ENCODE measurements at regions not wholly inside any gene's neighbourhood (a gene's known extent, or its start where the extent isn't known, plus 50 kb on each side); places are given as distances from the start of the nearest gene placed in this dataset.

DNA sequence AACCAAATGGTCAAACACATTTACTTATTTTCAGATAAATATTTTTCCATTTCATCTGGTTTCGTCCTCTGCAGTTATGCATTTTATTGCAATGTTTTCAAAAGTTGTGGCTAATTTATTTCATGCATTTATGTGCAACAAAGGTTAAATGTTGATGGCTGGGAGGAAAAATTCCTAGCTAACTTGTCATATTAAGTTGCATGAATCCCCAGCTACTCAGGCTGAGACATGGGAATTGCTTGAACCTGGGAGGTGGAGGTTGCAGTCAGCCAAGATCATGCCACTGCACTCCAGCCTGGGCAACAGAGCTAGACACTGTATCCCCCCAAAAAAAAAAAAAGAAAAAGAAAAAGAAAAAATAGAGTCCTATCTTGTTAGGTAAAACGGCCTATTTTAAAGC, 1862.4 kb upstream of the RAG2 start:
- Histone ChIP-seq H3K9me3 (no peaks in the 10 kb centered on the region), H3K27ac (no peak overlapping the region), H3K4me3 (no peak overlapping the region), H3K27me3 (ENCODE audit: low read depth) (no peaks in the 10 kb centered on the region), H3K36me3 (no peaks in the 10 kb centered on the region), H3K4me1 (peaks cover 5% of the 10 kb centered on the region)
- DNase-seq (no peak), ATAC-seq (no peak)
- intact Hi-C loops (cut with DNase I): no loop called here
- TF ChIP-seq, protein P1, sequence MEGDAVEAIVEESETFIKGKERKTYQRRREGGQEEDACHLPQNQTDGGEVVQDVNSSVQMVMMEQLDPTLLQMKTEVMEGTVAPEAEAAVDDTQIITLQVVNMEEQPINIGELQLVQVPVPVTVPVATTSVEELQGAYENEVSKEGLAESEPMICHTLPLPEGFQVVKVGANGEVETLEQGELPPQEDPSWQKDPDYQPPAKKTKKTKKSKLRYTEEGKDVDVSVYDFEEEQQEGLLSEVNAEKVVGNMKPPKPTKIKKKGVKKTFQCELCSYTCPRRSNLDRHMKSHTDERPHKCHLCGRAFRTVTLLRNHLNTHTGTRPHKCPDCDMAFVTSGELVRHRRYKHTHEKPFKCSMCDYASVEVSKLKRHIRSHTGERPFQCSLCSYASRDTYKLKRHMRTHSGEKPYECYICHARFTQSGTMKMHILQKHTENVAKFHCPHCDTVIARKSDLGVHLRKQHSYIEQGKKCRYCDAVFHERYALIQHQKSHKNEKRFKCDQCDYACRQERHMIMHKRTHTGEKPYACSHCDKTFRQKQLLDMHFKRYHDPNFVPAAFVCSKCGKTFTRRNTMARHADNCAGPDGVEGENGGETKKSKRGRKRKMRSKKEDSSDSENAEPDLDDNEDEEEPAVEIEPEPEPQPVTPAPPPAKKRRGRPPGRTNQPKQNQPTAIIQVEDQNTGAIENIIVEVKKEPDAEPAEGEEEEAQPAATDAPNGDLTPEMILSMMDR (IDR thresholded peaks at IDR 0.05): no peak

DNA sequence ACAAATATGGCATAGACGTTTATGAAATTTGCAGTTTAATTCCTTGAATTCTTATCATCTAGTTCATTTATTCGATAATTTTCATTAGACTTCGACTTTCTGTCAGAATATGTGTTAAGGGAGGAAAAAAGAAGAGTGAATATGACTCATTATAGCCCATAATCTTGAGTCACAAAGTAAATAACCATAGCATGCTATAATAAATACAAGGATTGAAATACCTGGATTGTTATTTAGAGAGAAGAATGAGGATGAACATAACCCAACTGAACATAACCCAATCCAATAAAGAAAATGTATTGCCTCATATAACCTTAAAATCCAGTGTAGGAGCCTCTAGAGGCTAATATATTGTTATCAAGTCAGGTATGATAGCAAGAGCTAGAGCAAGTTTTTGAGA, 1858.3 kb upstream of the RAG2 start:
- TF ChIP-seq, protein P1 (IDR thresholded peaks at IDR 0.05): no peak
- H3K27ac ChIP-seq: no peak overlapping the region
- ATAC-seq: no peak
- no peaks in the 10 kb centered on the region for H3K36me3 ChIP-seq
- peaks cover 4% of the 10 kb centered on the region for H3K4me1 ChIP-seq
- no peak for DNase-seq
- intact Hi-C loops (cut with DNase I): no loop called here
- no peak overlapping the region for H3K4me3 ChIP-seq
- H3K9me3 ChIP-seq: no peaks in the 10 kb centered on the region
- no peaks in the 10 kb centered on the region for H3K27me3 ChIP-seq (ENCODE audit: low read depth)

GRCh38 chr11:38448284-38448683, 1850.2 kb upstream of the RAG2 start:
- Histone ChIP-seq H3K9me3 (no peaks in the 10 kb centered on the region), H3K4me1 (no peaks in the 10 kb centered on the region), H3K27ac (no peak overlapping the region), H3K36me3 (no peaks in the 10 kb centered on the region), H3K27me3 (ENCODE audit: low read depth) (no peaks in the 10 kb centered on the region), H3K4me3 (no peak overlapping the region)
- TF ChIP-seq, protein P1 (IDR thresholded peaks at IDR 0.05): no peak
- DNase-seq (no peak), ATAC-seq (no peak)
- intact Hi-C loops (cut with DNase I): no loop called here

- Histone ChIP-seq H3K27me3 (ENCODE audit: low read depth) (no peaks in the 10 kb centered on the region), H3K4me1 (no peaks in the 10 kb centered on the region), H3K4me3 (no peak overlapping the region), H3K9me3 (no peaks in the 10 kb centered on the region), H3K27ac (no peak overlapping the region), H3K36me3 (no peaks in the 10 kb centered on the region)
- ATAC-seq (no peak), DNase-seq (no peak)
- intact Hi-C loops (cut with DNase I): no loop called here
- TF ChIP-seq, protein P1 (IDR thresholded peaks at IDR 0.05): no peak
Measured at GRCh38 chr11:38446336-38446735, 1848.3 kb upstream of the RAG2 start.

GRCh38 chr11:38438091-38438490, 1840.1 kb upstream of the RAG2 start:
- H3K4me1 ChIP-seq: no peaks in the 10 kb centered on the region
- intact Hi-C loops (cut with DNase I): no loop called here
- no peaks in the 10 kb centered on the region for H3K36me3 ChIP-seq
- DNase-seq: no peak
- no peak overlapping the region for H3K4me3 ChIP-seq
- H3K27me3 ChIP-seq (ENCODE audit: low read depth): no peaks in the 10 kb centered on the region
- no peaks in the 10 kb centered on the region for H3K9me3 ChIP-seq
- ATAC-seq: no peak
- TF ChIP-seq, protein P1 (IDR thresholded peaks at IDR 0.05): no peak
- no peak overlapping the region for H3K27ac ChIP-seq

DNA sequence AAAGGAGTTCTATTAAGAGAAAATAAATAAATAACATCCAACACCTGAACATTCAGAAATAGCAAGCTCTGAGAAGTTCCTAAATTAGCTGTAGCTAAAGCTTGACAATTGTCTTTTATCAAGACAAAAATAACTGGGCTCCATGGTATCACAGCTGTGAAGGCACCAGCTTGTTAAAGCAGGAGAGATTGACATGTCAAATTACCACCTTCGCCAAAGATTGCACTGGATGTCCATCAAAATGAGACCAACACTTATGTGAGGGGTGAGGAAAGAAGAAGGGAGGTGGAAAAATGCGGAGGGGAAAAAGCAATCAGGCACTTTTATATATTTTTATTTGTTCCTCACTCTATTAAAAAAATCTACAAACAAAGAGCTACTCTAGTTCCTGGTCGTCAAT, 1827.5 kb upstream of the RAG2 start:
- H3K27ac ChIP-seq: no peak overlapping the region
- ATAC-seq: no peak
- no peaks in the 10 kb centered on the region for H3K9me3 ChIP-seq
- TF ChIP-seq, protein P1 (IDR thresholded peaks at IDR 0.05): no peak
- no peaks in the 10 kb centered on the region for H3K36me3 ChIP-seq
- intact Hi-C loops (cut with DNase I): no loop called here
- no peak for DNase-seq
- H3K27me3 ChIP-seq (ENCODE audit: low read depth): no peaks in the 10 kb centered on the region
- H3K4me1 ChIP-seq: no peaks in the 10 kb centered on the region
- H3K4me3 ChIP-seq: no peak overlapping the region
